ENCODE measurements at regions not wholly inside any gene's neighbourhood (a gene's known extent, or its start where the extent isn't known, plus 50 kb on each side); places are given as distances from the start of the nearest gene placed in this dataset.

GRCh38 chr5:74380193-74380592 is 260.3 kb downstream of the ENC1 start:
- no peak for DNase-seq (ENCODE audit: low read depth)

GRCh38 chr5:74378464-74378863 is 262.1 kb downstream of the ENC1 start:
- DNase-seq (ENCODE audit: low read depth): no peak

GRCh38 chr5:74376187-74376586 is 264.3 kb downstream of the ENC1 start:
- no peak for DNase-seq (ENCODE audit: low read depth)

- no peak for DNase-seq (ENCODE audit: low read depth)
These were observed 265.3 kb downstream of the ENC1 start for GRCh38 chr5:74375271-74375670.

- no peak for DNase-seq (ENCODE audit: low read depth)
These were observed 265.9 kb downstream of the ENC1 start for GRCh38 chr5:74374656-74375055.

- no peak for DNase-seq (ENCODE audit: low read depth)
These were observed 267.5 kb downstream of the ENC1 start for GRCh38 chr5:74373076-74373475.

- DNase-seq (ENCODE audit: low read depth): no peak
These were observed 267.9 kb downstream of the ENC1 start for GRCh38 chr5:74372502-74373064.

GRCh38 chr5:74372051-74372450 is 268.5 kb downstream of the ENC1 start:
- DNase-seq (ENCODE audit: low read depth): no peak

- DNase-seq (ENCODE audit: low read depth): no peak
These were observed 268.9 kb downstream of the ENC1 start for GRCh38 chr5:74371621-74372020.

- no peak for DNase-seq (ENCODE audit: low read depth)
These were observed 270.4 kb downstream of the ENC1 start for GRCh38 chr5:74370168-74370567.

GRCh38 chr5:74369173-74369572 is 271.4 kb downstream of the ENC1 start:
- no peak for DNase-seq (ENCODE audit: low read depth)

GRCh38 chr5:74367934-74368333 is 272.6 kb downstream of the ENC1 start:
- no peak for DNase-seq (ENCODE audit: low read depth)

GRCh38 chr5:74367241-74367733 is 273.2 kb downstream of the ENC1 start:
- DNase-seq (ENCODE audit: low read depth): no peak

- DNase-seq (ENCODE audit: low read depth): no peak
These were observed 274.8 kb downstream of the ENC1 start for GRCh38 chr5:74365723-74366122.

GRCh38 chr5:74364507-74364906 is 276.0 kb downstream of the ENC1 start:
- no peak for DNase-seq (ENCODE audit: low read depth)

- no peak for DNase-seq (ENCODE audit: low read depth)
These were observed 276.8 kb downstream of the ENC1 start for GRCh38 chr5:74363603-74364205.

- peak; percentile 43 for DNase-seq (ENCODE audit: low read depth)
These were observed 278.8 kb downstream of the ENC1 start for GRCh38 chr5:74361406-74362358.

- peak; percentile 40 for DNase-seq (ENCODE audit: low read depth)
These were observed 279.9 kb downstream of the ENC1 start for GRCh38 chr5:74360535-74361210.

- DNase-seq (ENCODE audit: low read depth): peak; percentile 50
These were observed 282.7 kb downstream of the ENC1 start for GRCh38 chr5:74357827-74358226.

GRCh38 chr5:74356009-74356695 is 284.4 kb downstream of the ENC1 start:
- no peak for DNase-seq (ENCODE audit: low read depth)

- peak; percentile 46 for DNase-seq (ENCODE audit: low read depth)
These were observed 285.3 kb downstream of the ENC1 start for GRCh38 chr5:74355041-74355824.
